ENCODE measurements at regions not wholly inside any gene's neighbourhood (a gene's known extent, or its start where the extent isn't known, plus 50 kb on each side); places are given as distances from the start of the nearest gene placed in this dataset.

DNA sequence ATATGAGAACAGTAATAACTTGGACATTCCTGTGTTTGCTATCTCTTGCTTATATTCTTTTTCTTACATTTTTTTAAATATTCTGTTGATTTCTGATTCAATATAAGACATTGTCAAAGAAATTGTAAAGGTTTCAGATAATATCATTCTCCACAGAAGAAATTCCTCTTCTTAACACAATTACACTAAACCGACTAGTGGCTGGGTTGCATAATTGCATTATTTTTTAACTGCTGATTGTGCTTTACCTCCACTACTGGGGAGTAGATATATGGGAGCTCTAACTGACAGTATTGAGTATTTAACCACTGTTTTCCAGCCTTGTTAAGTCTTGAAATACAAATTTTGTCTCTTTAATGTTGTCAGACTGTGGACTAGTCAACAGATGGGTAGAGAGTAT lies 723.8 kb upstream of the EDIL3 start:
- TF ChIP-seq POLR2A (IDR thresholded peaks at IDR 0.05): no peak
- TF ChIP-seq, protein P1, sequence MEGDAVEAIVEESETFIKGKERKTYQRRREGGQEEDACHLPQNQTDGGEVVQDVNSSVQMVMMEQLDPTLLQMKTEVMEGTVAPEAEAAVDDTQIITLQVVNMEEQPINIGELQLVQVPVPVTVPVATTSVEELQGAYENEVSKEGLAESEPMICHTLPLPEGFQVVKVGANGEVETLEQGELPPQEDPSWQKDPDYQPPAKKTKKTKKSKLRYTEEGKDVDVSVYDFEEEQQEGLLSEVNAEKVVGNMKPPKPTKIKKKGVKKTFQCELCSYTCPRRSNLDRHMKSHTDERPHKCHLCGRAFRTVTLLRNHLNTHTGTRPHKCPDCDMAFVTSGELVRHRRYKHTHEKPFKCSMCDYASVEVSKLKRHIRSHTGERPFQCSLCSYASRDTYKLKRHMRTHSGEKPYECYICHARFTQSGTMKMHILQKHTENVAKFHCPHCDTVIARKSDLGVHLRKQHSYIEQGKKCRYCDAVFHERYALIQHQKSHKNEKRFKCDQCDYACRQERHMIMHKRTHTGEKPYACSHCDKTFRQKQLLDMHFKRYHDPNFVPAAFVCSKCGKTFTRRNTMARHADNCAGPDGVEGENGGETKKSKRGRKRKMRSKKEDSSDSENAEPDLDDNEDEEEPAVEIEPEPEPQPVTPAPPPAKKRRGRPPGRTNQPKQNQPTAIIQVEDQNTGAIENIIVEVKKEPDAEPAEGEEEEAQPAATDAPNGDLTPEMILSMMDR (IDR thresholded peaks at IDR 0.05): no peak
- no peaks in the 10 kb centered on the region for H3K4me1 ChIP-seq
- H3K27me3 ChIP-seq: no peaks in the 10 kb centered on the region
- no peaks in the 10 kb centered on the region for H3K9me3 ChIP-seq
- H3K4me3 ChIP-seq: no peak overlapping the region
- no peaks in the 10 kb centered on the region for H3K36me3 ChIP-seq (ENCODE audit: low read depth, missing control alignments)
- DNase-seq: no peak
- 44 to 66% methylated on average over 1 of the region's 1 CpG for WGBS, 2 donors
- intact Hi-C loops (cut with DNase I; ENCODE audit: low total_unique reads): no loop called here
- no peak overlapping the region for H3K27ac ChIP-seq

DNA sequence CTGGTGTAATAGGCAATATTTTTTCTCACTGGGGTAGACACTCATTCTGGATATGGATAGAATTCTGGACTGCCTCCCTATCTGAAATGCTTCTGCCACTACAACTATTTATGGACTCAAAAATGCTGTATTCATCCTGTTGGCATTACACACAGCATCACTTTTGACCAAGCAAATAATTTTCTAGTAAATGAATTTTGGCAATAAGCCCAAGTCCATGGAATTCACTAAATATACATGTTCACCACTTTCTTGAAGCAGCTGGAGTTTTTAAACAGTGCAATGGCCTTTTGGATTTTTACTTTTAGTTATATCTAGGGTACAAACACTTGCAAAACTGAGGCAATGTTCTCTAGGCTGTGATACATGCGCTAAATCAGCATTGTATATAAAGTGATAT lies 724.9 kb upstream of the EDIL3 start:
- TF ChIP-seq POLR2A (IDR thresholded peaks at IDR 0.05): no peak
- TF ChIP-seq, protein P1 (IDR thresholded peaks at IDR 0.05): no peak
- H3K27me3 ChIP-seq: no peaks in the 10 kb centered on the region

DNA sequence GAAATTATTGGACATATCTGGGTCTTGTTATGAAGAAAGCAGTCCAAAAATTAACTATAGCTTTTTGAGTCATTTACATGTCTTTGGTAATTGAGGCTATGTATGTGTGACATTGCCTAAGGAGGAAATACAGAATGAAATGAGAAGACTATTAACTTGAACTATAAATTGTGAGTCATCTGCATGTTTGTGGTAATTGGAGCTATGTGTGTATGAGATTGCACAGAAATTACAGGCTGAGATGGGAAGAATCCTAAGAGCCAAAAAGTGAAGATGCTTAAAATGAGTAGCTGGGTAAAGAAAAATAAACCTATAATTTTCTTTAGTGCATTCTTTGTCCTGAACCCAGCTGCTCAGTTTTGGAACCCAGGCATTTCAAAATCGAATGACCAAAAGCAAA lies 747.6 kb upstream of the EDIL3 start:
- TF ChIP-seq, protein P1 (IDR thresholded peaks at IDR 0.05): no peak
- TF ChIP-seq POLR2A (IDR thresholded peaks at IDR 0.05): no peak
- intact Hi-C loops (cut with DNase I; ENCODE audit: low total_unique reads): no loop called here
- WGBS, 2 donors: 60 to 69% methylated on average over 1 of the region's 1 CpG

More for the DNA sequence above, 724.9 kb upstream of the EDIL3 start:
- H3K27ac ChIP-seq: no peak overlapping the region
- no peak for DNase-seq
- intact Hi-C loops (cut with DNase I; ENCODE audit: low total_unique reads): no loop called here
- H3K36me3 ChIP-seq (ENCODE audit: low read depth, missing control alignments): no peaks in the 10 kb centered on the region
- WGBS, 2 donors: 93 to 94% methylated on average over 1 of the region's 1 CpG
- H3K9me3 ChIP-seq: no peaks in the 10 kb centered on the region
- no peaks in the 10 kb centered on the region for H3K4me1 ChIP-seq
- no peak overlapping the region for H3K4me3 ChIP-seq

DNA sequence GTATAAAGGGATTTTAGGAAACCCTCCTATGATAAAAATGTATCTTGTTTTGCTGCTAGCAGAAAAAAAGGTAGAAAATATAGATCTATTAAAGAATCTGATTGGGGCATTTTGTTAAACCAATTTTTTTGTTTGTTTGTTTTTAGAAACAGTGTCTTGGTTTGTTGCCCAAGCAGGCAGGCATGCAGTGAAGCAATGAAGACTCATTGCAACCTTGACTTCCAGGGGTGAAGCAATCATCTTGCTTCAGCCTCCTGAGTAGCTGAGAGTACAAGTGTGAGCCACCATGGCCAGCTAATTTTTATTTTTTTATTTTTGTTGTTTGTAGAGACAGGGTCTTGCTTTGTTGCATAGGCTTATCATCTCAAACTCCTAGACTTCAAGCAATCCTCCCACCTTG lies 755.8 kb upstream of the EDIL3 start:
- TF ChIP-seq, protein P1 (IDR thresholded peaks at IDR 0.05): no peak
- TF ChIP-seq POLR2A (IDR thresholded peaks at IDR 0.05): no peak
- intact Hi-C loops (cut with DNase I; ENCODE audit: low total_unique reads): no loop called here
- DNase-seq: no peak

More for the DNA sequence above, 747.6 kb upstream of the EDIL3 start:
- no peak overlapping the region for H3K27ac ChIP-seq
- no peaks in the 10 kb centered on the region for H3K36me3 ChIP-seq (ENCODE audit: low read depth, missing control alignments)
- no peak for DNase-seq
- H3K9me3 ChIP-seq: no peaks in the 10 kb centered on the region
- no peaks in the 10 kb centered on the region for H3K4me1 ChIP-seq
- no peaks in the 10 kb centered on the region for H3K27me3 ChIP-seq
- H3K4me3 ChIP-seq: no peak overlapping the region

DNA sequence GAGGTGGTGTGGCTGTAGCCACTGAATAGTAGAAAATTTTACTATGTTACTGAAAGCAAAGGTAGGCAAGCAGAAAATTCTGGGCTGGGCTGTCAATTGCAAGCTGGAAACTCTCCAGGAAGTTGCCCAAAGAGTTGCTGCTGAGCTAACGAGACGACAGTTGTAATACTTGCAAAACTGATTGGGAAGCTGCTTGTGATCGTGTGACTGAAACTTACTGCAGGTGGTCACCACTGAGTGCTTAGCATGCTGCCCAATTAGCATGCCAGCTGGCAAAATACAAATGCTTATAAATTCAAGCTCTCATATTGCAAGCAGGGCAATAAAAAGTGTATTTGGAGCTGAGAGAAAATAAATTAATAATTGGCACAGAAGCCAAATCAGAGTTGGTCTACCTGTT lies 758.5 kb upstream of the EDIL3 start:
- WGBS, 2 donors: 60 to 68% methylated on average over 3 of the region's 3 CpGs
- no peaks in the 10 kb centered on the region for H3K27me3 ChIP-seq
- H3K36me3 ChIP-seq (ENCODE audit: low read depth, missing control alignments): no peaks in the 10 kb centered on the region
- intact Hi-C loops (cut with DNase I; ENCODE audit: low total_unique reads): no loop called here
- H3K4me1 ChIP-seq: no peaks in the 10 kb centered on the region
- no peak for DNase-seq
- TF ChIP-seq, protein P1 (IDR thresholded peaks at IDR 0.05): no peak
- TF ChIP-seq POLR2A (IDR thresholded peaks at IDR 0.05): no peak
- no peak overlapping the region for H3K27ac ChIP-seq
- H3K9me3 ChIP-seq: no peaks in the 10 kb centered on the region
- no peak overlapping the region for H3K4me3 ChIP-seq

More for the DNA sequence above, 755.8 kb upstream of the EDIL3 start:
- no peak overlapping the region for H3K4me3 ChIP-seq
- no peaks in the 10 kb centered on the region for H3K9me3 ChIP-seq
- H3K36me3 ChIP-seq (ENCODE audit: low read depth, missing control alignments): no peaks in the 10 kb centered on the region
- H3K4me1 ChIP-seq: no peaks in the 10 kb centered on the region
- no peak overlapping the region for H3K27ac ChIP-seq
- H3K27me3 ChIP-seq: no peaks in the 10 kb centered on the region
